ENCODE measurements at regions not wholly inside any gene's neighbourhood (a gene's known extent, or its start where the extent isn't known, plus 50 kb on each side); places are given as distances from the start of the nearest gene placed in this dataset.
"Not testable (repeated sequence)": the region's sequence is repeated elsewhere in the genome, so short reads cannot be mapped to it uniquely, and the experiment has no call there.

DNA sequence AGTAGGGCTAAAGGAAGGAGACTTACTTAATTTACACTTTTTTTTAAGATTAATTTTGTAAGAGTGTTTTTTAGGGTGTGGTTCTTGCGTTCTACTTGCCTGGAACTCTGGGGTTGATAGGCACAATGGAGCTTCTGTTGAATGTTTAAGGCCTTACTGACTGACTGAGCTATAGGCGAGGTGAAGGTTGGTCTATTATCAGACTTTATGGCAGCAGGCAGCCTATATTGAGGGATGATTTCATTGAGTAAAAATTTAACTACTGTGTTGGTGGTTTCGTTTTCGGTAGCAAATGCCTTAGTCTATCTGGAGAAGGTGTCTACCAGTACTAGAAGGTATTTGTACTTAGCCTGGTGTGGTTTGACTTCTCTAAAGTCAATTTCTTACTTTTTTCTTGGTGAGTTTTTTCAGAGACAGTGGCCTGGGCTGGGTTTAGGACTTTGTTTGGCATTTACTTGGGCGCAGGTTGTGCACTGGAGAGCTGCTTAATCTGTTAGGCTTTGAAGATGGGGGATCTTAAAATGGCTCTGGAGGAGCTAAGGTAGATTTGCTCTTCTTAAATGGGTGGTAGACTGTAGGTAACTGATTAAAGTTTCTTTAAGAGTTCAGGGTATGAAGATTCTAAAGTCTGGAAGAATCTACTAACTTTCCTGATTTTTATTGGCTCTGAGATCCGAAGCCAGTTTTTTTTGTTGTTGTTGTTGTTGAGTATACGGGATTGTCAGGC lies 164.5 kb upstream of the CCZ1B start:
- peak; percentile 59 for DNase-seq (ENCODE audit: low read depth)

DNA sequence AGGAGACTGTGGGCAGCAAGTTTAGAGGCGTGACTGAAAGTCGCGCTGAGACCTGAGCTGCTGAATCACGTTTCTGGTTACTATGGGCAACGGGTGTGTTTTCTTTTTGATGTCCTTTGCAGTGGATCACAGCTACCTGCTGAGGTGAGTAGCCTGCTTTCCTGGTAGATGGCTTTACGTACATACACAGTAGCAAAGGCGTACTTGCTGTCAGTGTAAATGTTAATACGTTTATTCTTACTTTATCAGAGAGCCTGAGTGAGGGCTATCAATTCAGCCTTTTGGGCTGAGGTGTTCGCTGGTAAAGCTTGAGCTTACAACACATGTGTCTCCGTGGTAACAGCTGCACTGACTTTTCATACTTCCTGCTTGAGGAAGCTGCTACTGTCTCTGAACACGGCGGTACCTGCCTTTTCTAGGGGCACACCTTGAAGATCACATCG lies 165.1 kb upstream of the CCZ1B start:
- DNase-seq (ENCODE audit: low read depth), result peak; percentile 79

DNA sequence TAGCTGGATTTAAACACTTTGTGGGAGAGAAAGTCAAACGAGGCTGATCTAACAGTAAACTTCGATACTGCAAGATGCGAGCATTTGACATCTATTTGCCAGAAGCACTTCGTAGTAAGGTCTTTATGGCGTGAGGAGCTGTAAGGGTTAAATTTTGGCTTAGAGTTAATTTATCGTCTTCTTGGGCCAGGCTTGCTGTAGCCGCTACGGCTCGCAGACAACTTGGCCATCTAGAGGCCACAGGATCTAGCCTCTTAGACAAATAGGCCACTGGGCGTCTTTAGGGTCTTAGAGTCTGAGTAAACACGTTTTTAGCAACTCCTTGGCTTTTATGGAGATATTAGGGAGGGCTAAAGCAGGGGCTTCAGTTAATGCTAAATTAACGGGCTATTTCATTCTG lies 165.6 kb upstream of the CCZ1B start:
- peak; percentile 3 for DNase-seq (ENCODE audit: low read depth)

DNA sequence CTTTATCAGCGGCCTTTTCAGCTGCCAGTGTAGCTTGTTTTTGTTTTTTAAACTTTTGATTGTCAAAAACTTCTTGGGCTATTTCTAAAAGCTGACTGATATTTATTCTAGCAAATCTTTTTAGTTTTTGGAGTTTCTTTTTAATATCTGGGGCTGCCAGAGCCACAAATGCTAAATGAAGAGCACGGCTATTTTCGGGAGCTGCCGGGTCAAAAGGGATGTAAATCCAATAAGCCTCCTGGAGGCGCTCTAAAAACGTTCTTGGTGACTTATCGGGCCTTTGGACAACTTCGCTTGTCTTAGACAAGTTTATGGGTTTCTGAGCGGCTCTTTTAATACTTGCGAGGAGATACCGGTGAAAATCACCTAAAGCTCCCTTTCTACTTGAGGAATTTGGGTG lies 166.1 kb upstream of the CCZ1B start:
- DNase-seq (ENCODE audit: low read depth), result peak; percentile 17

DNA sequence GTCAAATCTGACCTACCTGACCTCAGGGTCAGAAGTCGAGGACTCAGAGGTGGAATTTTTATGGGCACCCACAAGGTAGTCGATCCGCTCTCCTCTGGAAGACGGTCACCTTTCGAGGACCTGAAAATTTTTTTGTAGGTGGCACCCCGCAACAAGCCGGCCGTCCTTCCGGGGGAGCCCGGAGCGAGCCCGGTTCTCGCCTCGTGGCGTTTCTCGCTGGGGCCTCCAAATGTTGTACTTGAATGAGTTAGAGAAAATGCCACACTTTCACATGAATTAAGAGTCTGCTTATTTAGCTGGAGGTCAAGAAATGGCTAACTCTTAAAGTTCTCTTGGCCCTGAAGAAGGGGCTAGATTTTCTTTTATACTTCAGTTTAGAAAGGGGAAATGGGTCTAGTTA lies 169.0 kb upstream of the CCZ1B start:
- not testable (repeated sequence) for DNase-seq (ENCODE audit: low read depth)

DNA sequence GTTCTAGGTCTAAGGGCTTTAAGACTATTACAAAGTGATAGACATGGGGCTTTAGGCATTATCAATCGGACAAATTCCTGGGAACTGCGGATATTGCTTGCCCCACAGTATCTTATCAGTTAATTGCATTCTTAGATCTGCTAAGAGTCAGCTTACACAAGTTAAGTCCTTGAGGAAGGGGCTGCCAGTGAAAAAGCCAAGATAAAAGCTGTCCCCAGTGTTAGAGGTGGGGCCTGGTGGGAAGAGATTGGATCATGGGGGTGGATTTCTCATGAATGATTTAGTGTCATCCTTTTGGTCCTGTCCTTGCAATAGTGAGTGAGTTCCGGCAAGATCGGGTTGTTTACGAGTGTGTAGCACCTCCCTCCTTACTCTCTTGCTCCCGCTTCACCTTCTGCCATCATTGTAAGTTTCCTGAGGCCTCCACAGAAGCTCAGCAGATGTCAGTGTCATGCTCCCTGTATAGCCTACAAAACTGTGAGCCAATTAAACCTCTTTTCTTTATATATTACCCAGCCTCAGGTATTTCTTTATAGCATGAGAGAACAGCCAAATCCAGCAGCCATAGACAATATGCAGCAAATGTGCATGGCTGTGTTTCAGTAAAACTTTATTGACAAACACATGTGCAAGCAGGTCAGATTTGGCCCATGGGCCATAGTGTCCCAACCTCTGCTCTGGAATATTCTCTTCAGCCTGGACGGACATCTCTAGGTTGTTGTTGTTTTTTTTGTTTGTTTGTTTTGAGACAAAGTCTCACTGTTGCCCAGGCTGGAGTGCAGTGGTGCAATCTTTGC lies 169.6 kb upstream of the CCZ1B start:
- DNase-seq (ENCODE audit: low read depth), result not testable (repeated sequence)

DNA sequence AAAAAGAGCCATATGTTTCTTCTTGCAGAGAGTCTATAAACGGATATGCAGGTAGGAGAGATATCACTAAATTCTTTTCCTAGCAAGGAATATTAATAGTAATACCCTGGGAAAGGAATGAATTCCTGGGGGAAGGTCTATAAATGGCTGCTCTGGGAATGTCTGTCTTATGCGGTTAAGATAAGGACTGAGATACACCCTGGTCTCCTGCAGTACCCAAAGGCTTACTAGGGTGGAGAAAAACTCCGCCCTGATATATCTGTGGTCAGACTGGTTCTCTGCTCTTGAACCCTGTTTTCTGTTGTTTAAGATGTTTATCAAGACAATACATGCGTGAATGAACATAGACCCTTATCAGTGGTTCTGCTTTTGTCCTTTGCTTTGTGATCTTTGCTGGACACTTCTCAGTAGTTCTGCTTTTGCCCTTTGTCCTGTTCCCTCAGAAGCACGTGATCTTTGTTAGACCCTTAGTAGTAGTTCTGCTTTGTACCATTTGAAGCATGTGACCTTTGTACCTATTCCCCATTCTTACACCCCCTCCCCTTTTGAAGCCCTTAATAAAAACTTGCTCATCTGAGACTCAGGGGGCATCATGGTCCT lies 173.1 kb upstream of the CCZ1B start:
- DNase-seq (ENCODE audit: low read depth), result not testable (repeated sequence)

DNA sequence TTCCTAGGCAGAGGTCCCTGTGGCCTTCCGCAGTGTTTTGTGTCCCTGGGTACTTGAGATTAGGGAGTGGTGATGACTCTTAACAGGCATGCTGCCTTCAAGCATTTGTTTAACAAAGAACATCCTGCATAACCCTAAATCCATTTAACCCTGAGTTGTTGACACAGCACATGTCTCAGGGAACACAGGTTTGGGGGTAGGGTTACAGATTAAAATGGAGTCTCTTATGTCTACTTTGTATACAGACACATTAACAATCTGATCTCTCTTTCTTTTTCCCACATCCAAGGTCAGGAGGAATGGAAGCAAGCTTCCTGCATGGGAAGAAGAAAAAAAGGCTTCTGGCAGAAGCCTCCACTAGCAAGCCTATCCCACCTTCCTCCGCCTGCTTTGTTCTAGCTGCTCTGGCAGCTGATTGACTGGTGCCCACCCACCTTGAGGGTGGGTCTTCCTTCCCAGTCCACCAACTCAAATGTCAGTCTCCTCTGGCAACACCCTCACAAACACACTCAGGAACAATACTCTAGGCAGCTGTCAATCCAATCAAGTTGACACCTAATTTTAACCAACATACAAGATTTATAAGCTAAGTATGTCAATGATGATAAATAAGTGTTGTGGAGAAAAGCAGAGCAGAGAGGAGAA lies 176.5 kb upstream of the CCZ1B start:
- DNase-seq (ENCODE audit: low read depth), result no peak

DNA sequence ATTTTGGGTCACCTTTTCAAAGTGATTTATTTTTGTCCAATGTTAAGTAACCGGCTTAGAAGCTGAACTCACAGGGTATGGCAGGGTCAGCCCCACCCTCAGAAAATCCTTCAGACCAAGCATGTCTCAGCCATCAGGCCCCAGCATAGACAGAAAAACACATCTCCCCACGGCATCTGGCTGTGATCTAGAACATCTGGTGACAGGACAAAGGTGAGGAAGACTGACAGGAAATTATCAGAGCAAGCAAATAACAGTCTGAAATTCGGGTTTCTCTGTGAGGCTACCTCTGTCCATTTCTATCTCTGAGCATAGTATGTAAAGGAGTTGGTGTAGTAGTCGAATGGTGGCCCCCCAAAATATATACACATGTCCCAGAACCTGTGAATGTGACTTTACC lies 177.0 kb upstream of the C1GALT1 start:
- DNase-seq (ENCODE audit: low read depth), result no peak

DNA sequence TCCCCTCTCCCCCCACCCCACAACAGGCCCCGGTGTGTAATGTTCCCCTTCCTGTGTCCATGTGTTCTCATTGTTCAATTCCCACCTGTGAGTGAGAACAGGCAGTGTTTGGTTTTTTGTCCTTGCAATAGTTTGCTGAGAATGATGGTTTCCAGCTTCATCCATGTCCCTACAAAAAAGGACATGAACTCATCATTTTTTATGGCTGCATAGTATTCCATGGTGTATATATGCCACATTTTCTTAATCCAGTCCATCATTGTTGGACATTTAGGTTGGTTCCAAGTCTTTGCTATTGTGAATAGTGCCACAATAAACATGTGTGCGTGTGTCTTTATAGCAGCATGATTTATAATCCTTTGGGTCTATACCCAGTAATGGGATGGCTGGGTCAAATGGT lies 176.4 kb upstream of the C1GALT1 start:
- not testable (repeated sequence) for DNase-seq (ENCODE audit: low read depth)

DNA sequence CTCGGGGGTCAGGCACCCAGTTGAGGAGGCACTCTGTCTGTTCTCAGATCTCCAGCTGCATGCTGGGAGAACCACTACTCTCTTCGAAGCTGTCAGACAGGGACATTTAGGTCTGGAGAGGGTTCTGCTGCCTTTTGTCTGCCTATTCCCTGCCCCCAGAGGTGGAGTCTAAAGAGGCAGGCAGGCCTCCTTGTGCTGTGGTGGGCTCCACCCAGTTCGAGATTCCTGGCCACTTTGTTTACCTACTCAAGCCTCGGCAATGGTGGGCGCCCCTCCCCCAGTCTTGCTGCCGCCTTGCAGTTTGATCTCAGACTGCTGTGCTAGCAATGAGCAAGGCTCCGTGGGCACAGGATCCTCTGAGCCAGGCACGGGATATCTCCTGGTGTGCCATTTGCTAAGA lies 171.1 kb upstream of the C1GALT1 start:
- not testable (repeated sequence) for DNase-seq (ENCODE audit: low read depth)

DNA sequence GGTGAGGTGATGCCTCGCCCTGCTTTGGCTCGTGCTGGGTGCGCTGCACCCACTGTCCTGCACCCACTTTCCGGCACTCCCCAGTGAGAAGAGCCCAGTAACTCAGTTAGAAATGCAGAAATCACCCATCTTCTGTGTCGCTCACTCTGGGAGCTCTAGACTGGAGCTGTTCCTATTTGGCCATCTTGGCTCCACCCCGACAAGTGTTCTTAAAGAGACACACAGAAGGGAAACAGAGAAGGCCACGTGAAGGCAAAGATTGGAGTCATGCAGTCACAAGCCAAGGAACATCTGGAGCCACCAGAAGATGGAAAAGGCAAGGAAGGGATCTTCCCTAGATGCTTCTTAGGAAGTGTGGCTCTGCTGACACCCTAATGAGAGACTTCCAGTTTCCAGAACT lies 170.6 kb upstream of the C1GALT1 start:
- DNase-seq (ENCODE audit: low read depth), result not testable (repeated sequence)

DNA sequence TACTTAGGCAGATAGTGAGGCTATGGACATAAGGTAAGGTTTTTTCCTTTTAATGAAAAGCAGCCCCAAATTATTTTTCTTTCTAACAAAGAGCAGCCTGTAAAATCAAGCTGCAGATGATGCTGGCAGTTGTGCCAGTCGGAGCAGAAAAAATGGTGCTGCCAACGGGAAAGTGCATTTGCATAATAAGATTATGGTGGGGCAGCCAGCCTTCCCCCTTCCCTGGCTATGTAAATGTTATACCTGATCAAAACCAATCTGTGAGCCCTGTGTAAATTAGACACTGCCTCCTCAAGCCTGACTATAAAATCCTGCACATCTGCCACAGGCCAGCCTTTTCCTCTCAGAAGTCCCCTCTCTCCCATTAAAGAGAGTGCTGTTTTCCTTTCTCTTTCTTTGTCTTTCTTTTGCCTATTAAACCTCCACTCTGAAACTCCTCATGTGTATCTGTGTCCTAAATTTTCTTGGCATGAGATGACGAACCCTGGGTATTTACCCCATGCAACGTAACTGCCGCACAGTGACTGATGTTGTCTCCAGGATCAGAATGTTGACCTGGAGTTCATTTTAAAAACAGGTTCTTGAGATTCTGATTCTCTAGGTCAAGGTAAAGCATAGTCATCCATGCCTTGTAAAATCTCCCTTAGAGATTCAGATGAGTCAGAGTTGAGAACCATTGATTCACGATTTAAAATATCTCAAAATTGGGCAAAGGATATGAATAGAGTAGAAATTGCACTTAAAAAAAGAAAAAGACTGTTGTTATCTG lies 167.3 kb upstream of the C1GALT1 start:
- DNase-seq (ENCODE audit: low read depth), result peak; percentile 2

DNA sequence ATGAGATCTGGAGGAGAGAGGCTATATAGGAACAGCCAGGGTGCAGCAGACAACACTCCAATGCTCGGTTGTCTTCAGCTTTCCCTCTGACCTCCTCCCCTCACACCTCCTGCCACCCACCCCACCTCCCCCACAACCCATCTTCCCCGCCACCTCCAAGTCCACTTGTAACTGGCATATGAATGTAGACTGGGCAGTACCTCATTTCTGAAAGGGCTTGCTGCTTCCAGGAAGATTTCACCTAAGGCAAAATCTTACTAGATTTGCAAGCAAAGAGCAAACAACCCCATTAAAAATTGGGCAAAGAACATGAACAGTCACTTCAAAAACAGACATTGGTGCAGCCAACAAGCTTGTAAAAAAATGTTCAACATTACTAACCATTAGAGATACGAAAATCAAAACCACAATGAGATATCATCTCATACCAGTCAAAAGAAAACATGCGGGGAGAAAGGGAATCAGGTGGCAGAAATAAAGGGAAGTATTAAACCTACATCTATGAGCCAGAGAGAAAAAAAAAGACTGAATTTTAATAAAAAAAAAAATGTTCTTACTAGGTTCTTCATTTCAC lies 164.6 kb upstream of the C1GALT1 start:
- no peak for DNase-seq (ENCODE audit: low read depth)

DNA sequence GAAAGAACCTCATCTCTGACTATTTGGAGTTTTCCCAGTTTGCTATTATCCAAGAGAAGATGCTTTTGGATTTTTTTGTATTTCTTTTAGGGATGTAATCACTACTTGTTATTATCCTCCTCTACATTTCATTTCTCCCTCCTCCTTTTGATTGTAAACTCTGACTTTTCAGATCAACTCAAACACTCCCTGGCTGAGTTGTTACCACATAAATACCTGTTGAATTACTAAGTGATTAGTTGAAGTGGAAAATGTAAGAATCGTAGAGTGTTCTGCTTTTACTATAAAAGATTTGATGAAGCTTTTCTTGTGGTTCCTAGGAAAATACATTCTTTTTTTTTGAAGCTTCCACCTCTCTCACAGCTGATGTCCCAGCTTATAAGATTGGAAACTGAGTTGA lies 164.1 kb upstream of the C1GALT1 start:
- peak; percentile 1 for DNase-seq (ENCODE audit: low read depth)

DNA sequence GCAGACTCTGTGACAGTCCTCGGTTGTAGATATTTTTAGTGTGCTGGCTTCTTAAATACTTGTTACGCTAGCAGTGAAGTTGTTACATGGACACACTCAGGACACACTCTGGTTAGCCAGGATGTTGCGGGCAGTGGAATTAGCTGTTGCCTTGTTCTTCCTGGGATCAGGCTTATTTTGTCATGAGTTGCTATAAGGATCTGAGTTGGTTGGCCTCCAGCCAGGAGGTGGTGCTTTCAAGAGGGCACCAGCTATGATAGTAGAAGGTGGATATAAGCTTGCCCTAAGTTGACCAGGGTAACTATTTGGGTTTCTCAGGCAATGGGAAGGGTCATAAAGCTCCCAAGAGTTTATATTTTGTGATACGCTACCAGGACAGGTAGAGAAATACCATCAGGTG lies 150.1 kb upstream of the C1GALT1 start:
- no peak for DNase-seq (ENCODE audit: low read depth)

DNA sequence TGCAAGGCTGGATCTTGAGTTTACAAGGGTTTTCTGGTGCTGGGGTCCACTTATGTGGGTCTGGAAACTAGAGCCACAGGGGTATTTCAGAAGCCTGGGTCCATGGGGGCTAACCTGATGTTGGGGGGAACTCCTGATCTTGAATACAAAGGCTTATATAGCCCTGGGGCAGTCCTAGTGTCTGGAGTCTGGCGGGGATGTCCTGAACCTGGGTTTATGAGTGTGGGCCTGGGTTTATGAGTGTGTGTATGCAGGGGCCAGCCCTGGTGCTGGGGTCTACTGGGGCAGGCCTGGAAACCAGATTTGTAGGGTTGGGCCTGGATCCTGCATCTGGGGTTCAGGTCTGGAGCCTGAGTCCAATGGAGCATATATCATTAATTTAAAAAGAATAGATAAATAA lies 146.5 kb upstream of the C1GALT1 start:
- DNase-seq (ENCODE audit: low read depth), result no peak

DNA sequence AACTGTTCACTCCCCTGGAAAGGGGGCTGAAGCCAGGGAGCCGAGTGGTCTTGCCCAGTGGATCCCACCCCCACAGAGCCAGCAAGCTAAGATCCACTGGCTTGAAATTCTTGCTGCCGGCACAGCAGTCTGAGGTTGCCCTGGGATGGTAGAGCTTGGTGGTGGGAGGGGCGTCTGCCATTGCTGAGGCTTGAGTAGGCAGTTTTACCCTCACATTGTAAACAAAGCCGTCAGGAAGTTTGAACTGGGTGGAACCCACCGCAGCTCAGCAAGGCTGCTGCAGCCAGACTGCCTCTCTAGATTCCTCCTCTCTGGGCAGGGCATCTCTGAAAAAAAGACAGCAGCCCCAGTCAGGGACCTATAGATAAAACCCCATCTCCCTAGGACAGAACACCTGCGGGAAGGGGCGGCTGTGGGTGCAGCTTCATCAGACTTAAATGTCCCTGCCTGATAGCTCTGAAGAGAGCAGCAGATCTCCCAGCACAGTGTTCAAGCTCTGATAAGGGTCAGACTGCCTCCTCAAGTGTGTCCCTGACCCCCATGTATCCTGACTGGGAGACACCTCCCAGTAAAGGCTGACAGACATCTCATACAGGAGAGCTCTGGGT lies 140.0 kb upstream of the C1GALT1 start:
- not testable (repeated sequence) for DNase-seq (ENCODE audit: low read depth)

DNA sequence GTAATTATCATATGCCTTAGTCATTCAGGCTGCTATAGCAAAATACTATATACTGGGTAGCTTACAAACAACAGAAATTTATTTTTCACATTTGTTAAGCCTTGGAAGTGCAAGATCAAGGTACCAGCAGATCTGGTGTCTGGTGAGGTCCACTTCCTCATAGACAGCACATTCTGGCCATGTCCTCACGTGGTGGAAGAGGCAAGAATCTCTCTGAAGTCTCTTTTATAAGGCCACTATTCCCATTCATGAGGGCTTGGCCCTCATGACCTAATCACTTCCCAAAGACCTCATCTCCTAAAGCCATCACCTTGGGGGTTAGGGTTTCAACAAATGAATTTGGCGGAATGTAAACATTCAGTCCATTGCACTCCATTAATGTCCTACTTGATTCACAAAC lies 137.5 kb upstream of the C1GALT1 start:
- DNase-seq (ENCODE audit: low read depth), result no peak

DNA sequence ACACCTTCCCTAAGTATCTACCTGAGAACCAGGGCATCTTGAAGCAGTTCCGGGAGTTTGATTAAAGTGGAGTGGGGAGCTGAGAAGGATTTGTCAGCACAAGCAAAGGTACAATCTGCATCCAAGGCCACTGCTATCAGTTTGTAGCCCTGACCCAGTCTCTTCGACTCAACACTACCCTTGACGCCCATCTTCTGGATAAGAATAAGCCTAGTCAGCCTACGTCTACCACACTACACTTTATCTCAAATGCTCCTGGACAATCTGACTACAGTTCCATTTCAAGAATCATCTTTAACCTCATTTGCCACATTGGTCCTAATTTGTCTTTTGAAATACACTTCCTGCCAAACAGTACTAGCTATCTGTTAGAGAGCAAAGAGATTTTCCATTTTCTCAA lies 134.1 kb upstream of the C1GALT1 start:
- no peak for DNase-seq (ENCODE audit: low read depth)

All from renal cortical epithelial cell (primary cell).